Fibroblast of the aortic adventitia (primary cell): ENCODE measurements at regions not wholly inside any gene's neighbourhood (a gene's known extent, or its start where the extent isn't known, plus 50 kb on each side); places are given as distances from the start of the nearest gene placed in this dataset.
"Not testable (repeated sequence)": the region's sequence is repeated elsewhere in the genome, so short reads cannot be mapped to it uniquely, and the experiment has no call there.

Experiments
- DNase-seq: peaks from one replicate; pipeline ENCODE4 v3.0.0-alpha.2; 2010; ENCODE audit warnings: low read depth
- H3K4me3 ChIP-seq: 2 replicates; pipeline ENCODE4 v1.5.1; 2011; ENCODE audit warnings: low read depth, mild to moderate bottlenecking, control low read depth, low read length, moderate library complexity
- TF ChIP-seq, protein P1 (sequence below): IDR thresholded peaks from 2 replicates; pipeline ENCODE4 v1.5.1; 2011; ENCODE audit warnings: mild to moderate bottlenecking, low read length, control low read depth, inconsistent platforms; ENCODE audit not compliant: insufficient read depth

DNA sequence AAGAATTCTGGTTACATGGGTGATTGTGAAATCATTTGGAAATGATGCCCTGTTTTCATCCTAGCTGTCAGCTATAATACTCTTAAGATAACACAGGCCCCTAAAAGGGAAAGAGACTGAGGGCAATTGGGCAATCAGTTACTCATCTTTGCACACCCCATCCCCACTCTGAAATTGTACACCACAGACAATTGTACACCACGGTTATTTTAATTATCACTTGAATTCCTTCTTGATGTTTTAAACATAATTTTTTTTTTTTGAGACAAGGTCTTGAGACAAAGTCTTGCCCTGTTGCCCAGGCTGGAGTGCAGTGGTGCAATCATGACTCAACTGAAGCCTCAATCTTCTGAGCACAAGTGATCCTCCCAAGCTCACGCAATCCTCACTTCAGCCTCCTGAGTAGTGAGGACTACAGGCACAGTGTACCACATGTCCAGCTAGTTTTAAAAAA lies 862.4 kb upstream of the ACVR2A start:
- peak; percentile 99 for DNase-seq
- no peak overlapping the region for H3K4me3 ChIP-seq
- TF ChIP-seq, protein P1, sequence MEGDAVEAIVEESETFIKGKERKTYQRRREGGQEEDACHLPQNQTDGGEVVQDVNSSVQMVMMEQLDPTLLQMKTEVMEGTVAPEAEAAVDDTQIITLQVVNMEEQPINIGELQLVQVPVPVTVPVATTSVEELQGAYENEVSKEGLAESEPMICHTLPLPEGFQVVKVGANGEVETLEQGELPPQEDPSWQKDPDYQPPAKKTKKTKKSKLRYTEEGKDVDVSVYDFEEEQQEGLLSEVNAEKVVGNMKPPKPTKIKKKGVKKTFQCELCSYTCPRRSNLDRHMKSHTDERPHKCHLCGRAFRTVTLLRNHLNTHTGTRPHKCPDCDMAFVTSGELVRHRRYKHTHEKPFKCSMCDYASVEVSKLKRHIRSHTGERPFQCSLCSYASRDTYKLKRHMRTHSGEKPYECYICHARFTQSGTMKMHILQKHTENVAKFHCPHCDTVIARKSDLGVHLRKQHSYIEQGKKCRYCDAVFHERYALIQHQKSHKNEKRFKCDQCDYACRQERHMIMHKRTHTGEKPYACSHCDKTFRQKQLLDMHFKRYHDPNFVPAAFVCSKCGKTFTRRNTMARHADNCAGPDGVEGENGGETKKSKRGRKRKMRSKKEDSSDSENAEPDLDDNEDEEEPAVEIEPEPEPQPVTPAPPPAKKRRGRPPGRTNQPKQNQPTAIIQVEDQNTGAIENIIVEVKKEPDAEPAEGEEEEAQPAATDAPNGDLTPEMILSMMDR: no peak

DNA sequence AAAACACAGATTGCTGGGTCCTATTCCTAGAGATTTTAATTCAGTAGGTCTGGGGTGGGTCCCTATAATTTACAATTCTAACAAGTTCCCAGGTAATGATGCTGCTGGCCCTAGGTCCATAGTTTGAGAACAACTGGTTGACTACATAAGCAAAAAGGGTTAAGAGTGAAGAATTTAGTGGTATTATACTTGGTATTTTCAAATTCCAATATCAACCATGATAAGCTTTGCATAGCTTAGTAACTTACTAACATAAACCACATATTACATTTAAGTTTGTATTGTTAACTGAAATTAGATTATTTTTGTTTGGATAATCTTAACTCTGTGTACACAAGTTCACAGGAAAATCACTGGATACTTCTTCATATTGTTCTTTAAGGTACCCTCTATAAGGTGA lies 862.9 kb upstream of the ACVR2A start:
- no peak for DNase-seq
- no peak overlapping the region for H3K4me3 ChIP-seq
- TF ChIP-seq, protein P1: no peak

- peak; percentile 28 for DNase-seq
- TF ChIP-seq, protein P1: no peak
- H3K4me3 ChIP-seq: no peak overlapping the region
Observed at GRCh38 chr2:146979746-146980145, 865.1 kb upstream of the ACVR2A start.

- no peak overlapping the region for H3K4me3 ChIP-seq
- peak; percentile 84 for DNase-seq
- TF ChIP-seq, protein P1: no peak
Observed at GRCh38 chr2:146978577-146979555, 866.0 kb upstream of the ACVR2A start.

GRCh38 chr2:146970981-146971380 lies 873.8 kb upstream of the ACVR2A start:
- not testable (repeated sequence) for DNase-seq, H3K4me3 ChIP-seq

- not testable (repeated sequence) for DNase-seq, H3K4me3 ChIP-seq
Observed at GRCh38 chr2:146969703-146970102, 875.1 kb upstream of the ACVR2A start.

GRCh38 chr2:146964494-146964893 lies 880.3 kb upstream of the ACVR2A start:
- no peak for DNase-seq
- TF ChIP-seq, protein P1: no peak
- no peak overlapping the region for H3K4me3 ChIP-seq

GRCh38 chr2:146954544-146954943 lies 890.3 kb upstream of the ACVR2A start:
- H3K4me3 ChIP-seq: no peak overlapping the region
- TF ChIP-seq, protein P1: no peak
- DNase-seq: no peak
